IMR-90 (cell line): ENCODE measurements at regions not wholly inside any gene's neighbourhood (a gene's known extent, or its start where the extent isn't known, plus 50 kb on each side); places are given as distances from the start of the nearest gene placed in this dataset.

Experiments
- ATAC-seq: fragments of 200-7000 bp; cut with Tn5 transposase; 2 replicates; pipeline ENCODE4 v1.9.1; 2020; ENCODE audit warnings: low read depth, mild to moderate bottlenecking, moderate library complexity
- BruUV-seq: library from RNA; stranded (reverse); fragments of 400-500 nt; replicated peaks from 2 replicates; lab custom pipeline; 2021; lab: Mats Ljungman, UMichigan
- CTCF ChIA-PET: fragments of 300-600 bp; formaldehyde crosslinking; extraction: SDS; loops from one replicate; lab custom pipeline; 2021; ENCODE audit warnings: antibody characterized with exemption; lab: Yijun Ruan, JAX
- POLR2A ChIA-PET: fragments of 300-600 bp; sonication (Branson Sonifier 250); formaldehyde crosslinking; loops from one replicate; lab custom pipeline; 2022; ENCODE audit warnings: antibody characterized with exemption; ENCODE audit not compliant: unreplicated experiment; lab: Charles Lee
- DNase-seq: peaks from one replicate; pipeline ENCODE4 v3.0.0; 2013
- H2AFZ ChIP-seq: replicated peaks from 2 replicates; pipeline ENCODE3; 2013; ENCODE audit warnings: low read length, mild to moderate bottlenecking; ENCODE audit not compliant: poor library complexity
- H2AK5ac ChIP-seq: 2 replicates; pipeline ENCODE4 v1.6.1; 2013; ENCODE audit warnings: low read depth, low read length, inconsistent platforms
- H2AK9ac ChIP-seq: replicated peaks from 2 replicates; pipeline ENCODE3; 2013; ENCODE audit warnings: mild to moderate bottlenecking, low read depth, low read length, moderate library complexity; ENCODE audit not compliant: poor library complexity
- H2BK120ac ChIP-seq: 2 replicates; pipeline ENCODE4 v1.6.1; 2013; ENCODE audit warnings: low read depth, low read length, inconsistent platforms
- H2BK15ac ChIP-seq: 3 replicates; pipeline ENCODE4 v1.6.1; 2013; ENCODE audit warnings: low read depth, low read length, inconsistent platforms
- H2BK20ac ChIP-seq: 2 replicates; pipeline ENCODE4 v1.6.1; 2013; ENCODE audit warnings: low read depth, mild to moderate bottlenecking, inconsistent platforms, low read length, moderate library complexity
- H2BK5ac ChIP-seq: 2 replicates; pipeline ENCODE4 v1.6.1; 2013; ENCODE audit warnings: mild to moderate bottlenecking, low read depth, low read length, inconsistent platforms; ENCODE audit not compliant: poor library complexity, severe bottlenecking
- H3K14ac ChIP-seq: replicated peaks from 2 replicates; pipeline ENCODE4 v1.6.1; 2013; ENCODE audit warnings: low read depth, low read length, inconsistent platforms
- H3K18ac ChIP-seq: 2 replicates; pipeline ENCODE4 v1.6.1; 2013; ENCODE audit warnings: low read depth, low read length, control low read depth
- H3K23ac ChIP-seq: 2 replicates; pipeline ENCODE4 v1.6.1; 2013; ENCODE audit warnings: low read depth, low read length, inconsistent platforms
- H3K27ac ChIP-seq: 2 replicates; pipeline ENCODE4 v1.5.1; 2013; ENCODE audit warnings: mild to moderate bottlenecking, control low read depth, low read length; ENCODE audit not compliant: insufficient read depth
- H3K27me3 ChIP-seq: 2 replicates; pipeline ENCODE4 v1.6.1; 2013; ENCODE audit warnings: low read length; ENCODE audit not compliant: control insufficient read depth, insufficient read depth
- H3K36me3 ChIP-seq: 2 replicates; pipeline ENCODE4 v1.6.1; 2013; ENCODE audit warnings: low read length, mixed read lengths; ENCODE audit not compliant: control insufficient read depth, insufficient read depth
- H3K4ac ChIP-seq: 2 replicates; pipeline ENCODE4 v1.6.1; 2013; ENCODE audit warnings: low read depth, low read length, inconsistent platforms
- H3K4me1 ChIP-seq: 2 replicates; pipeline ENCODE4 v1.6.1; 2013; ENCODE audit warnings: low read length, mixed read lengths; ENCODE audit not compliant: control insufficient read depth, insufficient read depth
- H3K4me2 ChIP-seq: 2 replicates; pipeline ENCODE4 v1.6.1; 2013; ENCODE audit warnings: low read depth, mild to moderate bottlenecking, control low read depth, low read length, moderate library complexity
- H3K4me3 ChIP-seq: 2 replicates; pipeline ENCODE4 v1.5.1; 2013; ENCODE audit warnings: low read depth, mild to moderate bottlenecking, control low read depth, low read length, moderate library complexity; ENCODE audit not compliant: insufficient read depth
- H3K56ac ChIP-seq: 2 replicates; pipeline ENCODE4 v1.6.1; 2013; ENCODE audit warnings: low read length, inconsistent platforms; ENCODE audit not compliant: insufficient read depth; ENCODE audit errors: extremely low read depth
- H3K79me1 ChIP-seq, 2 experiments: 2 replicates each; pipeline ENCODE4 v1.6.1; 2013; ENCODE audit warnings: low read length in 2 of 2, inconsistent platforms in 1 of 2, low read depth in 1 of 2
- H3K9ac ChIP-seq: 2 replicates; pipeline ENCODE4 v1.6.1; 2013; ENCODE audit warnings: low read depth, low read length, control low read depth
- H3K9me1 ChIP-seq: 2 replicates; pipeline ENCODE4 v1.6.1; 2013; ENCODE audit warnings: low read length, inconsistent platforms; ENCODE audit not compliant: insufficient read depth
- H3K9me3 ChIP-seq: 2 replicates; pipeline ENCODE4 v1.6.1; 2013; ENCODE audit warnings: low read length; ENCODE audit not compliant: control insufficient read depth, insufficient read depth
- H4K20me1 ChIP-seq: 2 replicates; pipeline ENCODE4 v1.6.1; 2013; ENCODE audit warnings: low read length, inconsistent platforms; ENCODE audit not compliant: insufficient read depth
- H4K5ac ChIP-seq: 2 replicates; pipeline ENCODE4 v1.6.1; 2013; ENCODE audit warnings: mild to moderate bottlenecking, low read depth, low read length, control low read depth
- H4K8ac ChIP-seq, 2 experiments: 2 replicates each; pipeline ENCODE4 v1.6.1; 2013; ENCODE audit warnings: low read depth in 2 of 2, low read length in 2 of 2, control low read depth in 1 of 2, inconsistent platforms in 1 of 2
- H4K91ac ChIP-seq: 2 replicates; pipeline ENCODE4 v1.6.1; 2013; ENCODE audit warnings: low read depth, low read length, inconsistent platforms; ENCODE audit not compliant: insufficient read depth
- BHLHE40 ChIP-seq: fragments of 150-350 bp; IDR thresholded peaks from 2 replicates; pipeline ENCODE4 v1.6.1; 2016; ENCODE audit warnings: mild to moderate bottlenecking, low read depth, low read length
- CHD1 ChIP-seq: IDR thresholded peaks from 2 replicates; pipeline ENCODE4 v1.6.1; 2012; ENCODE audit warnings: low read depth, low read length, improper control_type of control experiment
- MAFK ChIP-seq: IDR thresholded peaks from 2 replicates; pipeline ENCODE4 v1.6.1; 2012; ENCODE audit warnings: low read depth, low read length, improper control_type of control experiment
- RFX5 ChIP-seq: IDR thresholded peaks from 2 replicates; pipeline ENCODE4 v1.8.0; 2012; ENCODE audit warnings: low read depth, mild to moderate bottlenecking, low read length, moderate library complexity
- WGBS, 2 experiments: methylation state at CpG; one replicate each; pipeline versions ENCODE4 v1.1.5 to v1.1.7; 2013; ENCODE audit warnings: missing lambda C conversion rate in 2 of 2; ENCODE audit not compliant: insufficient read length in 1 of 2; ENCODE audit errors: extremely low coverage in 2 of 2; 5-methylcytosine and 5-hydroxymethylcytosine counted together
- dilution Hi-C: fragments of 300-500 bp; cut with HindIII; formaldehyde crosslinking; loops from one replicate; pipeline ENCODE4 v1.14.3; 2018; ENCODE audit warnings: low sequenced_read_pairs; ENCODE audit not compliant: unreplicated experiment
- in situ Hi-C: fragments of 300-500 bp; cut with MboI; formaldehyde crosslinking; loops from 3 replicates; pipeline ENCODE4 v1.14.3; 2019; ENCODE audit warnings: low sequenced_read_pairs, inconsistent platforms, mixed read lengths
- intact Hi-C: fragments of 100-400 bp; cut with micrococcal nuclease; formaldehyde crosslinking; loops from 2 replicates; pipeline ENCODE4 v1.10.0; 2022

- in situ Hi-C loops, result loop anchor here (25.0 kb wide), 1 partner anchor 460 kb away; no protein-coding TSS in a partner anchor
- no peak overlapping the region for H2AK5ac ChIP-seq
- TF ChIP-seq BHLHE40 (no peak), MAFK (peak; percentile 83), RFX5 (no peak), CHD1 (no peak)
- no peak overlapping the region for H3K4me3 ChIP-seq
- ChIA-PET POLR2A (interaction anchor here (0.5 kb wide), 1 partner anchor 9 kb away, joined by 3 read pairs; no protein-coding TSS in a partner anchor), CTCF (no interaction called here)
- no peak overlapping the region for H4K5ac ChIP-seq
- no peak overlapping the region for H3K4ac ChIP-seq
- H3K4me2 ChIP-seq, result no peak overlapping the region
- no TSS peak for BruUV-seq
- H3K27me3 ChIP-seq, result peaks cover 26% of the 10 kb centered on the region
- 0 out of 2 replicates have a peak, but pooled peaks cover 2% of the 10 kb centered on the region for H3K9me3 ChIP-seq
- dilution Hi-C loops, result no loop called here
- H2BK20ac ChIP-seq, result no peak overlapping the region
- H3K79me1 ChIP-seq, result no peaks in the 10 kb centered on the region
- DNase-seq (no peak), ATAC-seq (no peak)
- H3K56ac ChIP-seq, result no peak overlapping the region
- H2BK5ac ChIP-seq, result no peak overlapping the region
- H3K9ac ChIP-seq, result no peak overlapping the region
- H4K8ac ChIP-seq, result no peak overlapping the region
- no peak overlapping the region for H2AFZ ChIP-seq
- intact Hi-C loops, result no loop called here
- no peak overlapping the region for H3K23ac ChIP-seq
- H4K20me1 ChIP-seq, result no peaks in the 10 kb centered on the region
- no peak overlapping the region for H3K27ac ChIP-seq
- no peak overlapping the region for H2BK15ac ChIP-seq
- no peak overlapping the region for H3K14ac ChIP-seq
- WGBS, 2 experiments, result no CpG with 5 or more reads among the region's 3 CpGs
- H3K18ac ChIP-seq, result no peak overlapping the region
- H4K91ac ChIP-seq, result no peak overlapping the region
- no peaks in the 10 kb centered on the region for H3K36me3 ChIP-seq
- no peaks in the 10 kb centered on the region for H3K4me1 ChIP-seq
- no peaks in the 10 kb centered on the region for H3K9me1 ChIP-seq
- no peak overlapping the region for H2AK9ac ChIP-seq
- no peak overlapping the region for H2BK120ac ChIP-seq
These were observed 136.1 kb upstream of the SNX19 start for GRCh38 chr11:131052367-131052766.
